ENCODE measurements at regions not wholly inside any gene's neighbourhood (a gene's known extent, or its start where the extent isn't known, plus 50 kb on each side); places are given as distances from the start of the nearest gene placed in this dataset.

- Mint-ChIP-seq H3K4me3 (no peak overlapping the region), H3K4me1 (ENCODE audit: low read depth) (no peaks in the 10 kb centered on the region), H3K9me3 (peaks cover 10% of the 10 kb centered on the region), H3K36me3 (ENCODE audit: low read depth) (no peaks in the 10 kb centered on the region), H3K27ac (no peak overlapping the region), H3K27me3 (no peaks in the 10 kb centered on the region)
- intact Hi-C loops (cut with micrococcal nuclease), result no loop called here
Observed at GRCh38 chr5:167629634-167630033, 661.8 kb upstream of the WWC1 start.

GRCh38 chr5:167631191-167631590, 660.3 kb upstream of the WWC1 start:
- H3K4me3 Mint-ChIP-seq, result no peak overlapping the region
- H3K36me3 Mint-ChIP-seq (ENCODE audit: low read depth), result no peaks in the 10 kb centered on the region
- peaks cover 10% of the 10 kb centered on the region for H3K9me3 Mint-ChIP-seq
- H3K4me1 Mint-ChIP-seq (ENCODE audit: low read depth), result no peaks in the 10 kb centered on the region
- intact Hi-C loops (cut with micrococcal nuclease), result no loop called here
- H3K27me3 Mint-ChIP-seq, result no peaks in the 10 kb centered on the region
- no peak overlapping the region for H3K27ac Mint-ChIP-seq

GRCh38 chr5:167633114-167633513, 658.3 kb upstream of the WWC1 start:
- Mint-ChIP-seq H3K36me3 (ENCODE audit: low read depth) (no peaks in the 10 kb centered on the region), H3K4me1 (ENCODE audit: low read depth) (no peaks in the 10 kb centered on the region), H3K4me3 (no peak overlapping the region), H3K9me3 (peaks cover 10% of the 10 kb centered on the region), H3K27ac (no peak overlapping the region), H3K27me3 (no peaks in the 10 kb centered on the region)
- intact Hi-C loops (cut with micrococcal nuclease), result no loop called here

GRCh38 chr5:167633931-167634341, 657.5 kb upstream of the WWC1 start:
- Mint-ChIP-seq H3K27me3 (no peaks in the 10 kb centered on the region), H3K36me3 (ENCODE audit: low read depth) (no peaks in the 10 kb centered on the region), H3K4me1 (ENCODE audit: low read depth) (no peaks in the 10 kb centered on the region), H3K9me3 (peaks cover 10% of the 10 kb centered on the region), H3K27ac (no peak overlapping the region), H3K4me3 (no peak overlapping the region)
- intact Hi-C loops (cut with micrococcal nuclease), result no loop called here

- no peaks in the 10 kb centered on the region for H3K36me3 Mint-ChIP-seq (ENCODE audit: low read depth)
- H3K27ac Mint-ChIP-seq, result no peak overlapping the region
- peaks cover 10% of the 10 kb centered on the region for H3K9me3 Mint-ChIP-seq
- intact Hi-C loops (cut with micrococcal nuclease), result no loop called here
- no peaks in the 10 kb centered on the region for H3K27me3 Mint-ChIP-seq
- H3K4me1 Mint-ChIP-seq (ENCODE audit: low read depth), result no peaks in the 10 kb centered on the region
- no peak overlapping the region for H3K4me3 Mint-ChIP-seq
Observed at GRCh38 chr5:167634432-167634831, 657.0 kb upstream of the WWC1 start.

GRCh38 chr5:167638816-167639215, 652.6 kb upstream of the WWC1 start:
- H3K4me1 Mint-ChIP-seq (ENCODE audit: low read depth), result no peaks in the 10 kb centered on the region
- H3K36me3 Mint-ChIP-seq (ENCODE audit: low read depth), result no peaks in the 10 kb centered on the region
- no peak overlapping the region for H3K27ac Mint-ChIP-seq
- H3K27me3 Mint-ChIP-seq, result no peaks in the 10 kb centered on the region
- H3K9me3 Mint-ChIP-seq, result no peaks in the 10 kb centered on the region
- no peak overlapping the region for H3K4me3 Mint-ChIP-seq
- intact Hi-C loops (cut with micrococcal nuclease), result no loop called here

- no peaks in the 10 kb centered on the region for H3K36me3 Mint-ChIP-seq (ENCODE audit: low read depth)
- intact Hi-C loops (cut with micrococcal nuclease), result no loop called here
- H3K9me3 Mint-ChIP-seq, result no peaks in the 10 kb centered on the region
- no peak overlapping the region for H3K27ac Mint-ChIP-seq
- H3K27me3 Mint-ChIP-seq, result no peaks in the 10 kb centered on the region
- H3K4me3 Mint-ChIP-seq, result no peak overlapping the region
- H3K4me1 Mint-ChIP-seq (ENCODE audit: low read depth), result no peaks in the 10 kb centered on the region
Observed at GRCh38 chr5:167639273-167639672, 652.2 kb upstream of the WWC1 start.

- Mint-ChIP-seq H3K9me3 (no peaks in the 10 kb centered on the region), H3K4me3 (no peak overlapping the region), H3K4me1 (ENCODE audit: low read depth) (no peaks in the 10 kb centered on the region), H3K27ac (no peak overlapping the region), H3K27me3 (no peaks in the 10 kb centered on the region), H3K36me3 (ENCODE audit: low read depth) (no peaks in the 10 kb centered on the region)
- intact Hi-C loops (cut with micrococcal nuclease), result no loop called here
Observed at GRCh38 chr5:167639766-167640165, 651.7 kb upstream of the WWC1 start.

GRCh38 chr5:167642181-167642580, 649.3 kb upstream of the WWC1 start:
- Mint-ChIP-seq H3K27me3 (no peaks in the 10 kb centered on the region), H3K4me1 (ENCODE audit: low read depth) (no peaks in the 10 kb centered on the region), H3K36me3 (ENCODE audit: low read depth) (no peaks in the 10 kb centered on the region), H3K27ac (no peak overlapping the region), H3K9me3 (no peaks in the 10 kb centered on the region), H3K4me3 (no peak overlapping the region)
- intact Hi-C loops (cut with micrococcal nuclease), result no loop called here

- Mint-ChIP-seq H3K4me1 (ENCODE audit: low read depth) (no peaks in the 10 kb centered on the region), H3K27ac (no peak overlapping the region), H3K27me3 (no peaks in the 10 kb centered on the region), H3K4me3 (no peak overlapping the region), H3K9me3 (no peaks in the 10 kb centered on the region), H3K36me3 (ENCODE audit: low read depth) (no peaks in the 10 kb centered on the region)
- intact Hi-C loops (cut with micrococcal nuclease), result no loop called here
Observed at GRCh38 chr5:167642779-167643517, 648.5 kb upstream of the WWC1 start.

- Mint-ChIP-seq H3K4me3 (no peak overlapping the region), H3K27me3 (no peaks in the 10 kb centered on the region), H3K27ac (no peak overlapping the region), H3K9me3 (no peaks in the 10 kb centered on the region), H3K36me3 (ENCODE audit: low read depth) (no peaks in the 10 kb centered on the region), H3K4me1 (ENCODE audit: low read depth) (no peaks in the 10 kb centered on the region)
- intact Hi-C loops (cut with micrococcal nuclease), result no loop called here
Observed at GRCh38 chr5:167643631-167644280, 647.7 kb upstream of the WWC1 start.

GRCh38 chr5:167644619-167645018, 646.8 kb upstream of the WWC1 start:
- Mint-ChIP-seq H3K4me3 (no peak overlapping the region), H3K9me3 (no peaks in the 10 kb centered on the region), H3K27me3 (no peaks in the 10 kb centered on the region), H3K27ac (no peak overlapping the region), H3K4me1 (ENCODE audit: low read depth) (no peaks in the 10 kb centered on the region), H3K36me3 (ENCODE audit: low read depth) (no peaks in the 10 kb centered on the region)
- intact Hi-C loops (cut with micrococcal nuclease), result no loop called here

- no peak overlapping the region for H3K4me3 Mint-ChIP-seq
- H3K27ac Mint-ChIP-seq, result no peak overlapping the region
- no peaks in the 10 kb centered on the region for H3K36me3 Mint-ChIP-seq (ENCODE audit: low read depth)
- no peaks in the 10 kb centered on the region for H3K4me1 Mint-ChIP-seq (ENCODE audit: low read depth)
- intact Hi-C loops (cut with micrococcal nuclease), result no loop called here
- H3K27me3 Mint-ChIP-seq, result no peaks in the 10 kb centered on the region
- H3K9me3 Mint-ChIP-seq, result peaks cover 13% of the 10 kb centered on the region
Observed at GRCh38 chr5:167649471-167649870, 642.0 kb upstream of the WWC1 start.

- Mint-ChIP-seq H3K4me3 (no peak overlapping the region), H3K9me3 (peaks cover 13% of the 10 kb centered on the region), H3K27ac (no peak overlapping the region), H3K27me3 (no peaks in the 10 kb centered on the region), H3K36me3 (ENCODE audit: low read depth) (no peaks in the 10 kb centered on the region), H3K4me1 (ENCODE audit: low read depth) (no peaks in the 10 kb centered on the region)
- intact Hi-C loops (cut with micrococcal nuclease), result no loop called here
Observed at GRCh38 chr5:167652690-167653089, 638.8 kb upstream of the WWC1 start.

- Mint-ChIP-seq H3K4me1 (ENCODE audit: low read depth) (no peaks in the 10 kb centered on the region), H3K9me3 (peaks cover 13% of the 10 kb centered on the region), H3K36me3 (ENCODE audit: low read depth) (no peaks in the 10 kb centered on the region), H3K27ac (no peak overlapping the region), H3K27me3 (no peaks in the 10 kb centered on the region), H3K4me3 (no peak overlapping the region)
- intact Hi-C loops (cut with micrococcal nuclease), result no loop called here
Observed at GRCh38 chr5:167653645-167654106, 637.8 kb upstream of the WWC1 start.

Measured in dendritic cell treated with granulocyte-macrophage colony-stimulating factor and Interleukin-4, amounts not matched to agents 40 ng/mL and 50 ng/mL, for 4 days (primary cell).